GM23248 (cell line): ENCODE measurements at regions not wholly inside any gene's neighbourhood (a gene's known extent, or its start where the extent isn't known, plus 50 kb on each side); places are given as distances from the start of the nearest gene placed in this dataset.

Source experiments
- EZH2 ChIP-seq: fragments of 200-600 bp; sonication (generic); IDR thresholded peaks from 2 replicates; pipeline ENCODE4 v1.6.1; 2018; ENCODE audit warnings: antibody characterized with exemption, mild to moderate bottlenecking; ENCODE audit not compliant: insufficient read depth, poor library complexity, severe bottlenecking
- EZH2phosphoT487 ChIP-seq: fragments of 200-600 bp; sonication (generic); IDR thresholded peaks from 2 replicates; pipeline ENCODE4 v1.6.1; 2018; ENCODE audit warnings: antibody characterized with exemption, moderate library complexity, mild to moderate bottlenecking, low read depth; ENCODE audit not compliant: insufficient read depth

DNA sequence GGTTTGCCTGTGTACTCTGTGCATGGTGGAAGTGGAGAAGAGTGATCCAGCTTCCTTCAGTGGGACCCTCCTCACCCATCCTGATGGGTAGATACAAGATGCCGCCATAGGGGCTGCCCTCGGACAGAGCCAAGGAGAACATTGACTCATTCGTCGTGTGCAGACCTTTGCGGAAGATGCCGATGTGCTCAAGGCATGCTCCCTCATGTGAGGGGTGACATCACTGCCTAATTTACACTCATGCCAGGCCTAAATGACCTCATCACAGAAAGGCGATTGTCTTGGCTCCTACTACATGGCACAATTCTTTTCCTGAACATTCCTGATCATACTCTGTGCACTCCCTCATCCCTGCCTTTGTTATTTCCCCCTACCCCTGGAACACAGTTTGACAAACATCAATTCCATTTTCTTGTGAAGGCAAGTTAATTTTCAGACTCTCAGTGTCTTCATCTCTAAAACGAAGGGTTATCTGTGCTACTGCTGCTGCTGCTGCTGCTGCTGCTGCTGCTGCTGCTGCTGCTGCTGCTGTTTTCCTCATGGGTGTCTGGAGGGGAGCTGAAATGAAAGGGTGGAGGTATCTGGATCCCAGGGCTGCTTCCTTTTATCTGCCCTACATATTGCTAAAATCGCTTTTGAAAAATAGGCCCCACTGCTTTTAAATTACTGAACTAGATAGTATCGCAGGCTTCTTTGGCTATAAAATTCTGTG lies 146.5 kb upstream of the ARGLU1 start:
- no peak for TF ChIP-seq EZH2
- TF ChIP-seq EZH2phosphoT487: no peak
